Activated T-helper 1 cell treated with Interleukin-2 at 50 U/mL for 16 hours (primary cell): ENCODE measurements at regions not wholly inside any gene's neighbourhood (a gene's known extent, or its start where the extent isn't known, plus 50 kb on each side); places are given as distances from the start of the nearest gene placed in this dataset.

ENCODE experiments used
- DNase-seq: peaks from one replicate; pipeline ENCODE4 v3.0.0-alpha.2; 2020; ENCODE audit warnings: low read depth

- DNase-seq: no peak
These were observed 231.2 kb upstream of the TPRG1 start for GRCh38 chr3:188940573-188940932.

GRCh38 chr3:188941103-188941502, 230.7 kb upstream of the TPRG1 start:
- no peak for DNase-seq

DNA sequence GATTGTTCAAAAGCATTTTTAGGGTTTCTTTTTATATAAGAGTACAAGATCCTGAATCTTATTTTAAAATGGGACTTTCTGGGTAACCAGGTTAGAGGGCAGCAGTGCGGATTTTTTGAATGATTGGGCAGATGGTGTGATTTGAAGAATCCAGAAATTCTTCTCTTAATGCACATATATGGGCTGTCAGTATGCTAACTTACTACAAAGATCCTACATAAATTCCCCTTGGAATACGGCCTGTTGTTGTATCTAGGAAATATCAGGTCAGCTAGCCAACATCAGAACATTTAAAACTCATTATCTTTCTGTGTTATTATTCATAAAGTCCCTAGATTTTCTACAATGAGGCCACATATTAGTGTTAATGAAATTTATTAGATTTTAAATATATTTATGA, 229.6 kb upstream of the TPRG1 start:
- DNase-seq: no peak

DNA sequence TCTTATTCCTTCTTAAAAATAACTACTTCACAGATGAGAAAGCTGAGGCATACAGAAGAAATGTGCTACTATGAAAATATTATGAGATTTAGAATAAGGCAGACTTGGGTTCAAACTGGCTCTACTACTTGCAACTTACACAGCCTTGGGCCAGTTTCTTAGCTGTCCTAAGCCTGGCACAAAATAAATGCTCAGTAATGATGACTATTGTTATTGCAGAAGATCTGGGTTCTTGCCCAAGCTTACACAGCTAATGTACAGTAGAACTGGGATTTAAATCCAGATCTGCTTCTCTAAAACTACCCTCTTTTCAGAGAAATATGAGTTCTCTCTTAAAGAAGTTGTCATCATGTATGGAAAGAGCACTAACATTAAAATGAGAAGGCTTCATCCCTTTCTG, 228.2 kb upstream of the TPRG1 start:
- no peak for DNase-seq

GRCh38 chr3:188944108-188944507, 227.7 kb upstream of the TPRG1 start:
- DNase-seq: no peak

- no peak for DNase-seq
These were observed 225.2 kb upstream of the TPRG1 start for GRCh38 chr3:188946351-188947240.

DNA sequence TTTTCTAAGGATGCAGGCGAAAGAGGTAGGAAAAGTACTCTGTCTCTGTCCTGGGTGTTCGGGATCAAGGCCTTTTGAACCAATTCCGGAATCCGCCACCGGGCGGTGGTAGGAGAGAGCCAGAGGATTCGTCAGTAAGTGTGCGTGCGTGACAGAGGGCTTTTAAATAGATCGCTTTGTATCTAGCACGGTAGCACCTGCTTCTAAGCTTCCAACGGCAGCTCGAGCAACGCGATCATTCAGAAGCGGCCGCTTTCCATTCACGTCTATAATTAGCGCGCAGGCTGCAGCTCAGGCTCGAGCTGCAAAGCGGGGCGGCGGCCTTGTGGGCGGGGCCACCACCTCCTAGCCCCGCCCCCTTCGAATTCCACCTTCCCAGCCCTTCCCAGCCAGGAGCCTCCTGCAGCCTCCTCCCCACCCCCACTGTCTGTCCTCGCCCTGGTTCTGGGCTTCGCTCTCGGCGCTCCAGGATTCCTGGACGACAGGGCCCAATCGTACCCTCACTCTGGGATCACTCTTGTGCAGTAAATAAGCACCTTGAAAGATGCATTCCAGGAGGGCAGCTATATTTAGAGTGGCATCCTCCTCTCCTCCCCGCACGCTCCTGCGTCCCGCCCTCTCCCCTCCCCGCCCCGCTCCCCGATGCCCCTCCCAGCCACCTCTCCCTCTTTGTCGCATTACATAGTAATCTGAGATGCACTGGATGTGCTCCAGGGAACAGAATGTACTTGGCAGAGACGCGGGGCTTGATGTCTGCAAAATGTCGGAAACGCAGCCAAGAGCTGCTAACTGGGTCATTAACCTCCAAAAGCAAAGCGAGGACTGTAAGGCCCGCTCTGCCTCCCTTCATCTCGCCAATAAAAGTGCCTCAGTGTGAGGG, 224.1 kb upstream of the TPRG1 start:
- DNase-seq: no peak

DNA sequence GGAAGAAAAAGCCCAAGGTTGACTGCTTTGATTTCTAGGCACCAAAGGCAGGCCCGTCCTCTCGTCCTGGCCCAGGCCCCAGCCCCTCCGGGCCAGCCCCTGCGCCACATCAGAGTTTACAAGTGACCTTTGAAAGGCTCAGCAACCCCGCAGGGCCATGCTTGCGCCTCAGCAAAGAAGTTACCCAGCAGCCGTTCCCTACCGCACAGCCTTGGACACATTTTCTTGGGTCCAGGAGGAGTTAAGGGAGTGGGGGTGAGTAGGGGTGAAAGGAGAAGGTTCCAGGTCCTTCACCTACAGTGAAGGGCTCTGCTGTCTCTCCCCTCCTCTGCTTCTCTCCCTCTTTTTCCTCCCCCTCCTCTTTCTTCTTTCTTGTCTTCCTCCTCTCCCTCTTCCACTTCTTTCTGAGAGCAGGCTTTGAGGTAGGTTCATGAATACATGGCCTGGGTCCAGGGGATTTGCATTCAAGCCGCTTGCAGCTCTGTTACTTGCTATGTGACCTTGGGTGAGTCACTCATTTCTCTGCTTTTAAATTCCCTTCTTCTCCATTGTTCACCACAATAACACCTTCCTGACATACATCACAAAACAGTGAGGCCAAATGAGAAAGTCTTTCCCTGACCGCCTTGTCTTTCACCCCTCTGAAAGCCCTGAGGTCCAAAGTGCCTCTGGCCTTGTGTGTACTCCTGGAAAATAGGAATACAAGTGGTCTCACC, 223.3 kb upstream of the TPRG1 start:
- no peak for DNase-seq

GRCh38 chr3:188948997-188949389, 222.8 kb upstream of the TPRG1 start:
- DNase-seq: no peak

DNA sequence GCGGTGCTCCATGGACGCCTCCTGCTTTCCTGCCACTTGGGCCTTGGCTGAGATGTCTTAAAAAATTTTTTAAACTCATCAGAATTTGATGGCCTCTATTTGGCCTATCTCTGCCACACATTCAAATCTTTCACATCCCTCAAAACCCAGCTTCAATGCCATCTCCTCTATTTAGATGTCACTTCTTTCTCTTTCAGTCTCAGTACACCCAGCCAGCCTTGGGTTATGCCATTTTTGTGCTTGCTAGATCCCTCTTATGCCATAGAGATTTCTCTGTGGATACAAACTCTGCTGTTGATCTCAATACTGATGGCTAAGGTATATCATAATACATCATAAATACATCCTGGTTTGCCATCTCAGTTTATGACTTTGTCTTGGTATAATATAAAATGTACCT, 222.3 kb upstream of the TPRG1 start:
- DNase-seq: no peak

DNA sequence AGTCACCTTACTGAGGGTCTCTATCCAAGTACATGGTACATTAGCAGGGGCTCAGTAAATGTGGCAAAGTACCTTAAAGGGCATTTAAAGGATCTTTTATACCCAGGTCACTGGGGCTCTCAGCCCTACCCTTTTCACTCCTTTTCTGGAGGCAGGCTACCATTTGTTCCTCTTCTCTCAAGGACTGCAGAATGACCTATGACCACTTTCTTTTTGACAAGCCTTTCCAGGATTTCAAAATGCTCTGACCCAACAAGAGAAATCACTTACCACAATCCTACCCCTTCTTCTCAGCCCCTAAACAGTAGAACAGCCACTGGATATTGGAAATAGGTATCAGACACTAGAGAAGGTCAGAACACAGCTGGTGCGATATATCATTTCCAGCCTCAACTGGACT, 221.8 kb upstream of the TPRG1 start:
- DNase-seq: no peak

DNA sequence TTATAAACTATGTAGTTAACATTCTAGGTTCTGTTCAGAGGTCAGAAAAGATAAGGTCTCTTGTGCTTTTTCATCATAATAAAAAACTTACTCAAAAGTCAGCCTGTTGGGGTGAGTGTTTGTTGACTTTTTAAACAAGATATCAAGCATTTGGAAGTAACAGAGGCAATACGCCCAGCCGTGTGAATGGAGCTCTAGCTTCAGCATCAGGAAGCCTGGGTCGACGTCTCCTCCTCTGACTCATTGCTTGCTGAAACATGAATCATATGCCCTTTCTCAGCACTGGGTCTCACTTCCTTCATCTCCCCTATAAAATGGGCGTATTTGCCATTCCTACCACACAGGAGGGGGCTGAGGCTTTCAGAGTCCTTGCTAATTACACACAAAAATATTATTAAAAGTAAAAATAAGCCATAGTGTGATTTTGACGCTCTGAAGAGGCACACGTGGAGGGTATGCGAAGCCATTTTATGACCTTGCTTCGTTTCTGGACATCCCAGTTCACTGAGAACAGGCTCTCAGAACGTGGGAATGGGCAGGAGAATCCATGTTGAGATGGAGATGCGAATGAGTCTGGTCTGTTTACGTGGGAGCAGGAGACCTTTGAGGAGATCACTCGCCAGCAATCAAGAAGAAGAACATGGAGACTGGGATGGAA, 220.8 kb upstream of the TPRG1 start:
- no peak for DNase-seq

DNA sequence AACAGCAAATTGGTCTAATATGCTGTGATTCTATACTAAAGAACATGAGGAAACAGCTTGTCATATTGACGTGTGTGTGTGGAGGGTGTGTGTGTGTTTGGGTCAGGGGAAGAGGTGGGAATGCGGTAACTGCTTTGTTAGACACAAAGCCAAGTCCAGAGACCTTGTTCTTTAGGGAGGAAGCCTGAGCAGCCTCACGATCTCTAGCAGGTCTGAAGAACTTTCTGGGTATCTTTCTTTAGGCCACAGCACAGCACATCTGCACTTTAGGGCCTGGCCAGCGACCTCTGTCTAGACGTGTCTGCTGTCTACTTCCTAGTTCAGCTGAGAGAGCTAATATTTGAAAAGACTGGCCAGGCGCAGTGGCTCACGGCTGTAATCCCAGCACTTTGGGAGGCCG, 220.0 kb upstream of the TPRG1 start:
- no peak for DNase-seq

DNA sequence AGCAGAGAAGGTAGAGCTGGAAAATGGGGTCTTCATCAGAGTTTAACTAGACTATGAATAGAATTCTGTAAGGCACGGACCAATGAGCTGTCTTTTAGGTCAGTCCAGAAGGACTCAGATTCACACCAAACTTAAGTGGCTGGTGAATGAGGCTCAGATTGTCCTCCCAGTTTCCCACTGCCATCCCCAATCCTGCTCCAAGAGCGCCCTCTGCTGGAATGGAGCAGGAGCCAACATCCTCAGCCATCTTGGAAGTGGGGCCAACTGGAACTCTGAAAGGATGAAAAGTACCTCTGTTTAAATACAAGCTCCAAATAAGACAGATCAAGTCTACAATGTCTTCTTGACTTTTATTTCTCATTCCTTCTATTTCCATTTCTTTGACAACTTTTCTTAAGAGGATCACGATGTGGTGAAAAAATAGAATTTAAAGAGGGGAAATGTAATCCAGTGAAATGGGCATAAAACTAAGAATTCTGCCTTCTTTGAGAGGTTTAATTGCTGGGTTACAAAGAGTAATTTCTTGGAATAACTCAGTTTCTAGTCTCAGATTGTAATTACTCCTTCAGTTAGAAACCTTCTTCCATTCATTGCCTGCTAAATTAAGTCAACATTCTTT, 217.1 kb upstream of the TPRG1 start:
- DNase-seq: peak; percentile 47

GRCh38 chr3:188955919-188956318, 215.9 kb upstream of the TPRG1 start:
- DNase-seq: no peak

DNA sequence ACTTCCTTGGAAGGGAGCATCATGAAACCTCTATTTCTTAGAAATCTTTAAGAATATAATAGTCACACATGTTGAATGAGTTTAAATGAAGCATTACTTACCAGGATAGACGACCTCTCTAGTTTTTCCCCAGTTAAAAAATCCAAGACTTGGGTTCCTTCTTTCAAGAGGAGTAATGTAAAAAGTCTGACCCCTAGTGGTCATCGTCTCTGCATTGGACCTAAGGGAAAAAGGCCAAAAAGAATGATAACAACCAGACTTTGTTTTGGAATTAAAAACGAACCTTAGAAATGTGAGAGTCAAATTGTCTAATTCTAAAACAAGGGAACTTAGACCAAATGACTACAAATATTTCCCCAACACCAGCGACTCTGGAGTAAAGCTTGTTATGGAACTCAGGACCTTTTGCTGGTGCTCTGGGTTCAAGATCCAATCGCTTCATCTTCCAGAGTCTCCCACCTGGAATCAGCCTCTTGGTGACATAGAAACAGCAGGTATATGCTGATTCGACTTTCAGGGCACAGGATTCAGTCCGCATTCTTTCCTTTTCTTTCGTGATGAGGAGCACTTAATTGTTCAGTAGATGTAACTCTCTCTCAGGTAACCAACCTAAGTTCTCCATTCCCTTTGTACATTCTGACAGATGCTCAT, 214.8 kb upstream of the TPRG1 start:
- no peak for DNase-seq

- DNase-seq: no peak
These were observed 212.8 kb upstream of the TPRG1 start for GRCh38 chr3:188959013-188959412.

GRCh38 chr3:188962253-188963247, 209.2 kb upstream of the TPRG1 start:
- no peak for DNase-seq

- DNase-seq: no peak
These were observed 206.8 kb upstream of the TPRG1 start for GRCh38 chr3:188964957-188965356.

DNA sequence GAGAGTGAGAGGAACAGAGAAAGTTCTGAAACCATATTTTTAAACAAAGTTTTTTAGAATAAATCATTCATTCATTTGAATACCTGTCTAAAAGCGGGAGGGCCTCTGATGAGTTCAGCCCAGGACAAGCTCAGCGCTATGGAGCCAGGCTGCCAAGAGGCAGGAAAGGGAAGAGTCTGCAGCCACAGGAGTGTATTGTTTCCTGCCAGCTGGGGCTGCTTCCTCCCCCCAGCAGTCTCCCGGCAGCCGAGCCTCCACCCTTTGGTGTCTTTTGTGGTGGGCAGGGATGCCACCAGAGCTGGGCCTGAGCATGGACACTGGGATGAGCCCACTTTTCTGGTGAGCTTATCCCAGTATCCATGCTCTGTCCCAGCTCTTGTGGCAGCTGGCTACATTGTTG, 199.5 kb upstream of the TPRG1 start:
- DNase-seq: no peak
